Endothelial cell of umbilical vein (primary cell): ENCODE measurements at regions not wholly inside any gene's neighbourhood (a gene's known extent, or its start where the extent isn't known, plus 50 kb on each side); places are given as distances from the start of the nearest gene placed in this dataset.

Source experiments
- CTCF ChIP-seq, 2 donors: IDR thresholded peaks; 1 replicate in 1 of 2; 2 replicates in 1 of 2; pipeline ENCODE4 v1.5.1; 2011; ENCODE audit warnings: low read length in 2 of 2, mild to moderate bottlenecking in 2 of 2, moderate library complexity in 2 of 2, control low read depth in 1 of 2, inconsistent platforms in 1 of 2, low read depth in 1 of 2; ENCODE audit not compliant: insufficient read depth in 1 of 2; ENCODE audit errors: extremely low read depth in 1 of 2
- EZH2 ChIP-seq: IDR thresholded peaks from 2 replicates; pipeline ENCODE4 v1.6.1; 2012; ENCODE audit warnings: borderline replicate concordance, low read depth, mild to moderate bottlenecking, moderate library complexity, low read length, inconsistent platforms; ENCODE audit not compliant: severe bottlenecking
- JUN ChIP-seq: IDR thresholded peaks from 2 replicates; pipeline ENCODE4 v1.6.1; 2011; ENCODE audit warnings: borderline replicate concordance, low read depth; ENCODE audit not compliant: insufficient read length, insufficient read depth
- POLR2A ChIP-seq: IDR thresholded peaks from 2 replicates; pipeline ENCODE4 v1.6.1; 2012; ENCODE audit warnings: low read depth, mild to moderate bottlenecking, control low read depth, low read length
- POLR2AphosphoS5 ChIP-seq: IDR thresholded peaks from 2 replicates; pipeline ENCODE4 v1.6.1; 2012; ENCODE audit warnings: low read depth, mild to moderate bottlenecking, control low read depth, low read length, moderate library complexity; ENCODE audit not compliant: insufficient read depth

GRCh38 chr7:92997719-92998118 is 120.1 kb downstream of the SAMD9 start:
- TF ChIP-seq CTCF (IDR thresholded peaks at IDR 0.05; ENCODE audit: extremely low read depth in 1 of 2, insufficient read depth in 1 of 2, low read depth in 1 of 2, low read length in 2 of 2) (no peak), POLR2AphosphoS5 (no peak), JUN (no peak), POLR2A (no peak), EZH2 (no peak)
